Vagina (tissue), 2 donors: ENCODE measurements at regions not wholly inside any gene's neighbourhood (a gene's known extent, or its start where the extent isn't known, plus 50 kb on each side); places are given as distances from the start of the nearest gene placed in this dataset.

Source experiments
- POLR2A ChIP-seq, 2 donors: fragments of 450-650 bp; IDR thresholded peaks; one replicate each; pipeline ENCODE4 v1.6.1; 2017; ENCODE audit warnings: antibody characterized with exemption in 2 of 2, mild to moderate bottlenecking in 2 of 2, moderate library complexity in 2 of 2
- POLR2AphosphoS5 ChIP-seq, 2 donors: sonication (generic); formaldehyde crosslinking; IDR thresholded peaks; one replicate each; pipeline ENCODE4 v1.9.0; 2017; ENCODE audit warnings: antibody characterized with exemption in 2 of 2, mild to moderate bottlenecking in 2 of 2, low read depth in 1 of 2; ENCODE audit not compliant: insufficient read depth in 1 of 2
- TF ChIP-seq, protein P1 (sequence below), 3 experiments: fragments of 450-650 bp in 2 of 3; fragments of 200-600 bp in 1 of 3; sonication (generic) in 1 of 3; IDR thresholded peaks; one replicate each; pipeline ENCODE4 v1.5.1; 2017 to 2019; ENCODE audit warnings: antibody characterized with exemption in 3 of 3, mild to moderate bottlenecking in 2 of 3, moderate library complexity in 2 of 3

DNA sequence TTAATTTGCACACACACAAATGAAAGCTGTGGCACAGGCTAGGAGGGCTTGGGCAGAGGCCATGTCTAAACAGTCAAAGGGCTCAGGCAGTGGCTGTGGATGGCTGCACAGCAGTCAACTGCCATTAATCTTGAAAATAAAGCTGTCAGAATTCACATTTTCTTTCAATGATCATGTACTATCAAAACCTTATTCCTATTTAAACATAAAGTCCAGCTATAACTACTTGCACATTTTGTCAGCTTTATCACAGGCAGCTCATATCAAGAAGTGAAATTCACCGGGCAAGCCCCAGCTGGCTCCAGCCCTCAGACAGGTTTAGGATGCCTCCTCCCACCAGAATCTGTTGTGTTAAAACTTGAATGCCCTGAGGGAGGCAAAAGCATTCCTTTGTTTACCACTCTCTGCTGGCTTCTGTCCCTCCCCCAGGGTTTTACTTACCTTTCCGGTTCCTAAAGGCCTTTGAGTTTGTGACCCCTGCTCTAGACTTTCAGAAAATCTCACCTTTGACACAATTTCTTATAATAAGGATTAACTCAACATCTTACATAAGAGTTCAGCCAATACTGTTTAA is 54.9 kb upstream of the GRAMD2B start:
- TF ChIP-seq, protein P1, sequence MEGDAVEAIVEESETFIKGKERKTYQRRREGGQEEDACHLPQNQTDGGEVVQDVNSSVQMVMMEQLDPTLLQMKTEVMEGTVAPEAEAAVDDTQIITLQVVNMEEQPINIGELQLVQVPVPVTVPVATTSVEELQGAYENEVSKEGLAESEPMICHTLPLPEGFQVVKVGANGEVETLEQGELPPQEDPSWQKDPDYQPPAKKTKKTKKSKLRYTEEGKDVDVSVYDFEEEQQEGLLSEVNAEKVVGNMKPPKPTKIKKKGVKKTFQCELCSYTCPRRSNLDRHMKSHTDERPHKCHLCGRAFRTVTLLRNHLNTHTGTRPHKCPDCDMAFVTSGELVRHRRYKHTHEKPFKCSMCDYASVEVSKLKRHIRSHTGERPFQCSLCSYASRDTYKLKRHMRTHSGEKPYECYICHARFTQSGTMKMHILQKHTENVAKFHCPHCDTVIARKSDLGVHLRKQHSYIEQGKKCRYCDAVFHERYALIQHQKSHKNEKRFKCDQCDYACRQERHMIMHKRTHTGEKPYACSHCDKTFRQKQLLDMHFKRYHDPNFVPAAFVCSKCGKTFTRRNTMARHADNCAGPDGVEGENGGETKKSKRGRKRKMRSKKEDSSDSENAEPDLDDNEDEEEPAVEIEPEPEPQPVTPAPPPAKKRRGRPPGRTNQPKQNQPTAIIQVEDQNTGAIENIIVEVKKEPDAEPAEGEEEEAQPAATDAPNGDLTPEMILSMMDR (IDR thresholded peaks at IDR 0.05): no peak
- TF ChIP-seq POLR2AphosphoS5 (IDR thresholded peaks at IDR 0.05; ENCODE audit: insufficient read depth in 1 of 2, low read depth in 1 of 2) (peak in 1 of 2 donors; percentile 70), POLR2A (IDR thresholded peaks at IDR 0.05) (no peak)
